ENCODE measurements at regions not wholly inside any gene's neighbourhood (a gene's known extent, or its start where the extent isn't known, plus 50 kb on each side); places are given as distances from the start of the nearest gene placed in this dataset.

- no peak for TF ChIP-seq ZBTB48 (tag by site-specific recombination; IDR thresholded peaks at IDR 0.05)
- TF ChIP-seq ZNF449 (tag by site-specific recombination; IDR thresholded peaks at IDR 0.05) = no peak
- TF ChIP-seq ZNF175 (tag by site-specific recombination; IDR thresholded peaks at IDR 0.05) = no peak
- TF ChIP-seq ZNF221 (tag by site-specific recombination; IDR thresholded peaks at IDR 0.05; ENCODE audit: borderline replicate concordance) = no peak
- TF ChIP-seq ZNF692 (tag by site-specific recombination; IDR thresholded peaks at IDR 0.05) = no peak
Observed at GRCh38 chr13:40285634-40286033, 380.8 kb downstream of the FOXO1 start (continued).

GRCh38 chr13:40287428-40287827 is 379.0 kb downstream of the FOXO1 start:
- H3K4me1 ChIP-seq (ENCODE audit: control insufficient read depth, insufficient read depth, low read length) = no peaks in the 10 kb centered on the region
- ChIA-PET POLR2A (no interaction called here), CTCF (interaction anchor here (0.7 kb wide), 1 partner anchor 34 kb away, joined by 3 read pairs; no protein-coding TSS in a partner anchor)
- H3K36me3 ChIP-seq (ENCODE audit: control insufficient read depth in 2 of 2, insufficient read depth in 1 of 2, low read length in 2 of 2) = no peaks in the 10 kb centered on the region
- no peak for TF ChIP-seq ZNF544 (tag by site-specific recombination; IDR thresholded peaks at IDR 0.05)
- no peak for TF ChIP-seq EGR2 (tag by site-specific recombination; IDR thresholded peaks at IDR 0.05; ENCODE audit: low read depth)
- no peak for TF ChIP-seq ZNF677 (tag by site-specific recombination; IDR thresholded peaks at IDR 0.05)
- no peak for TF ChIP-seq ZNF138 (tag by site-specific recombination; IDR thresholded peaks at IDR 0.05; ENCODE audit: borderline replicate concordance)
- no peak for TF ChIP-seq HOXD13 (CRISPR knock-in tag; IDR thresholded peaks at IDR 0.05; ENCODE audit: borderline replicate concordance)
- TF ChIP-seq ZNF658 (tag by site-specific recombination; IDR thresholded peaks at IDR 0.05) = no peak
- TF ChIP-seq ZNF580 (tag by site-specific recombination; IDR thresholded peaks at IDR 0.05) = no peak
- no peak for TF ChIP-seq SETDB1 (IDR thresholded peaks at IDR 0.05; ENCODE audit: insufficient read length, low read length)
- no peak for TF ChIP-seq ZNF488 (tag by site-specific recombination; IDR thresholded peaks at IDR 0.05)
- no peak for TF ChIP-seq RBAK (tag by site-specific recombination; IDR thresholded peaks at IDR 0.05)
- TF ChIP-seq ZNF132 (tag by site-specific recombination; IDR thresholded peaks at IDR 0.05; ENCODE audit: borderline replicate concordance) = no peak
- TF ChIP-seq ZBTB1 (tag by site-specific recombination; IDR thresholded peaks at IDR 0.05) = no peak
- TF ChIP-seq ZNF114 (tag by site-specific recombination; IDR thresholded peaks at IDR 0.05) = no peak
- no peak for TF ChIP-seq GLI2 (tag by site-specific recombination; IDR thresholded peaks at IDR 0.05; ENCODE audit: borderline replicate concordance, low read depth)
- TF ChIP-seq ZNF792 (tag by site-specific recombination; IDR thresholded peaks at IDR 0.05) = no peak
- no peaks in the 10 kb centered on the region for H3K9me3 ChIP-seq (ENCODE audit: control insufficient read depth, insufficient read depth, low read depth, low read length)
- no peak overlapping the region for H3K27ac ChIP-seq (ENCODE audit: extremely low read depth, low read depth, low read length)
- no peak overlapping the region for H3K4me3 ChIP-seq (ENCODE audit: low read depth, low read length)

GRCh38 chr13:40288259-40288658 is 378.2 kb downstream of the FOXO1 start:
- no peak overlapping the region for H3K4me3 ChIP-seq (ENCODE audit: low read depth, low read length)
- H3K4me1 ChIP-seq (ENCODE audit: control insufficient read depth, insufficient read depth, low read length) = no peaks in the 10 kb centered on the region
- ChIA-PET CTCF (no interaction called here), POLR2A (no interaction called here)
- no peak overlapping the region for H3K27ac ChIP-seq (ENCODE audit: extremely low read depth, low read depth, low read length)
- no peaks in the 10 kb centered on the region for H3K36me3 ChIP-seq (ENCODE audit: control insufficient read depth in 2 of 2, insufficient read depth in 1 of 2, low read length in 2 of 2)
- H3K9me3 ChIP-seq (ENCODE audit: control insufficient read depth, insufficient read depth, low read depth, low read length) = no peaks in the 10 kb centered on the region
- TF ChIP-seq ZFP69B (tag by site-specific recombination; IDR thresholded peaks at IDR 0.05) (no peak), ZNF645 (tag by site-specific recombination; IDR thresholded peaks at IDR 0.05) (no peak), ZBTB7A (tag by site-specific recombination; IDR thresholded peaks at IDR 0.05; ENCODE audit: low read depth) (no peak), ZNF701 (tag by site-specific recombination; IDR thresholded peaks at IDR 0.05) (no peak), ZNF324 (tag by site-specific recombination; IDR thresholded peaks at IDR 0.05) (no peak), MEIS1 (CRISPR knock-in tag; IDR thresholded peaks at IDR 0.05; ENCODE audit: borderline replicate concordance) (no peak), ZNF121 (tag by site-specific recombination; IDR thresholded peaks at IDR 0.05) (no peak), HOXD13 (CRISPR knock-in tag; IDR thresholded peaks at IDR 0.05; ENCODE audit: borderline replicate concordance) (no peak), ZNF2 (tag by site-specific recombination; IDR thresholded peaks at IDR 0.05) (no peak), ZNF639 (tag by site-specific recombination; IDR thresholded peaks at IDR 0.05) (no peak)
